HL-60 (cell line): ENCODE measurements at regions not wholly inside any gene's neighbourhood (a gene's known extent, or its start where the extent isn't known, plus 50 kb on each side); places are given as distances from the start of the nearest gene placed in this dataset.

Experiments used
- CTCF ChIP-seq: IDR thresholded peaks from one replicate; pipeline ENCODE4 v1.5.1; 2011; ENCODE audit warnings: low read length, control low read depth, inconsistent platforms; ENCODE audit not compliant: insufficient read depth
- GABPA ChIP-seq: IDR thresholded peaks from 2 replicates; pipeline ENCODE4 v1.6.1; 2012; ENCODE audit warnings: low read depth
- POLR2AphosphoS5 ChIP-seq: IDR thresholded peaks from 2 replicates; pipeline ENCODE4 v1.6.1; 2012; ENCODE audit warnings: low read depth
- TF ChIP-seq, protein P1 (sequence below): IDR thresholded peaks from 2 replicates; pipeline ENCODE4 v1.6.1; 2012; ENCODE audit warnings: low read depth; ENCODE audit not compliant: insufficient replicate concordance

DNA sequence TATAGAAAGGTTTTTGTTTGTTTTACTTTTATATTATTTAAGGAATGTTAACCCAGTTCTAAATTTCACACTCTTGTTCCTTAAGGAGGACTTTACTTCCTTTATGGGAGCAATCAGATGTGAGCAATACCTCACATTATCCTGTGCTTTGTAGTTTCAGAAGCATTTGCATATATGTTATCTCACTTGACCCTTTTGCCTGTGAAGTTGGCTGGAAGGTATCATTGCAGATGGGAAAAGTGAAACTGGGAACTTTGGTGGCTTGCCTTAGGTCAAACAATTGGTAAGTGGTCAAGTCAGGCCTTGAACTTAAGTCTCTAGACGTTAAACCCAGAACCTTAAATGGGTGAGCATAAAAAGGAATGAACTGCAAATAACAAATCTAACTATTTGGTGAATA, 90.6 kb downstream of the AREG start:
- no peak for TF ChIP-seq CTCF
- no peak for TF ChIP-seq POLR2AphosphoS5
- no peak for TF ChIP-seq GABPA
- TF ChIP-seq, protein P1, sequence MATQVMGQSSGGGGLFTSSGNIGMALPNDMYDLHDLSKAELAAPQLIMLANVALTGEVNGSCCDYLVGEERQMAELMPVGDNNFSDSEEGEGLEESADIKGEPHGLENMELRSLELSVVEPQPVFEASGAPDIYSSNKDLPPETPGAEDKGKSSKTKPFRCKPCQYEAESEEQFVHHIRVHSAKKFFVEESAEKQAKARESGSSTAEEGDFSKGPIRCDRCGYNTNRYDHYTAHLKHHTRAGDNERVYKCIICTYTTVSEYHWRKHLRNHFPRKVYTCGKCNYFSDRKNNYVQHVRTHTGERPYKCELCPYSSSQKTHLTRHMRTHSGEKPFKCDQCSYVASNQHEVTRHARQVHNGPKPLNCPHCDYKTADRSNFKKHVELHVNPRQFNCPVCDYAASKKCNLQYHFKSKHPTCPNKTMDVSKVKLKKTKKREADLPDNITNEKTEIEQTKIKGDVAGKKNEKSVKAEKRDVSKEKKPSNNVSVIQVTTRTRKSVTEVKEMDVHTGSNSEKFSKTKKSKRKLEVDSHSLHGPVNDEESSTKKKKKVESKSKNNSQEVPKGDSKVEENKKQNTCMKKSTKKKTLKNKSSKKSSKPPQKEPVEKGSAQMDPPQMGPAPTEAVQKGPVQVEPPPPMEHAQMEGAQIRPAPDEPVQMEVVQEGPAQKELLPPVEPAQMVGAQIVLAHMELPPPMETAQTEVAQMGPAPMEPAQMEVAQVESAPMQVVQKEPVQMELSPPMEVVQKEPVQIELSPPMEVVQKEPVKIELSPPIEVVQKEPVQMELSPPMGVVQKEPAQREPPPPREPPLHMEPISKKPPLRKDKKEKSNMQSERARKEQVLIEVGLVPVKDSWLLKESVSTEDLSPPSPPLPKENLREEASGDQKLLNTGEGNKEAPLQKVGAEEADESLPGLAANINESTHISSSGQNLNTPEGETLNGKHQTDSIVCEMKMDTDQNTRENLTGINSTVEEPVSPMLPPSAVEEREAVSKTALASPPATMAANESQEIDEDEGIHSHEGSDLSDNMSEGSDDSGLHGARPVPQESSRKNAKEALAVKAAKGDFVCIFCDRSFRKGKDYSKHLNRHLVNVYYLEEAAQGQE: no peak
